Endothelial cell (in vitro differentiated cells): ENCODE measurements at regions not wholly inside any gene's neighbourhood (a gene's known extent, or its start where the extent isn't known, plus 50 kb on each side); places are given as distances from the start of the nearest gene placed in this dataset.

Experiments
- DNase-seq: peaks from one replicate; pipeline ENCODE4 v3.0.0; 2021; ENCODE audit warnings: low spot score
- H3K27ac Mint-ChIP-seq: one replicate; pipeline ENCODE4 v1.8.0; 2021; ENCODE audit warnings: mixed read lengths, inconsistent platforms; ENCODE audit not compliant: unreplicated experiment
- H3K27me3 Mint-ChIP-seq: one replicate; pipeline ENCODE4 v1.8.0; 2021; ENCODE audit warnings: mild to moderate bottlenecking, moderate library complexity, mixed read lengths, inconsistent platforms; ENCODE audit not compliant: unreplicated experiment
- H3K36me3 Mint-ChIP-seq: one replicate; pipeline ENCODE4 v1.8.0; 2021; ENCODE audit warnings: mild to moderate bottlenecking, low read depth, mixed read lengths, inconsistent platforms; ENCODE audit not compliant: unreplicated experiment
- H3K4me1 Mint-ChIP-seq: one replicate; pipeline ENCODE4 v1.8.0; 2021; ENCODE audit warnings: mild to moderate bottlenecking, mixed read lengths, inconsistent platforms; ENCODE audit not compliant: unreplicated experiment
- H3K4me3 Mint-ChIP-seq: one replicate; pipeline ENCODE4 v1.8.0; 2021; ENCODE audit warnings: mild to moderate bottlenecking, mixed read lengths, inconsistent platforms; ENCODE audit not compliant: unreplicated experiment
- H3K9me3 Mint-ChIP-seq: one replicate; pipeline ENCODE4 v1.8.0; 2021; ENCODE audit warnings: mixed read lengths, inconsistent platforms; ENCODE audit not compliant: unreplicated experiment
- TF ChIP-seq, protein P1 (sequence below): fragments of 200-600 bp; sonication (generic); IDR thresholded peaks from one replicate; pipeline ENCODE4 v1.5.0; 2021; ENCODE audit warnings: antibody characterized with exemption; ENCODE audit not compliant: unreplicated experiment

- no peaks in the 10 kb centered on the region for H3K9me3 Mint-ChIP-seq
- H3K4me3 Mint-ChIP-seq, result no peak overlapping the region
- TF ChIP-seq, protein P1, sequence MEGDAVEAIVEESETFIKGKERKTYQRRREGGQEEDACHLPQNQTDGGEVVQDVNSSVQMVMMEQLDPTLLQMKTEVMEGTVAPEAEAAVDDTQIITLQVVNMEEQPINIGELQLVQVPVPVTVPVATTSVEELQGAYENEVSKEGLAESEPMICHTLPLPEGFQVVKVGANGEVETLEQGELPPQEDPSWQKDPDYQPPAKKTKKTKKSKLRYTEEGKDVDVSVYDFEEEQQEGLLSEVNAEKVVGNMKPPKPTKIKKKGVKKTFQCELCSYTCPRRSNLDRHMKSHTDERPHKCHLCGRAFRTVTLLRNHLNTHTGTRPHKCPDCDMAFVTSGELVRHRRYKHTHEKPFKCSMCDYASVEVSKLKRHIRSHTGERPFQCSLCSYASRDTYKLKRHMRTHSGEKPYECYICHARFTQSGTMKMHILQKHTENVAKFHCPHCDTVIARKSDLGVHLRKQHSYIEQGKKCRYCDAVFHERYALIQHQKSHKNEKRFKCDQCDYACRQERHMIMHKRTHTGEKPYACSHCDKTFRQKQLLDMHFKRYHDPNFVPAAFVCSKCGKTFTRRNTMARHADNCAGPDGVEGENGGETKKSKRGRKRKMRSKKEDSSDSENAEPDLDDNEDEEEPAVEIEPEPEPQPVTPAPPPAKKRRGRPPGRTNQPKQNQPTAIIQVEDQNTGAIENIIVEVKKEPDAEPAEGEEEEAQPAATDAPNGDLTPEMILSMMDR, result no peak
- H3K36me3 Mint-ChIP-seq, result no peaks in the 10 kb centered on the region
- H3K27ac Mint-ChIP-seq, result no peak overlapping the region
- no peaks in the 10 kb centered on the region for H3K4me1 Mint-ChIP-seq
- no peaks in the 10 kb centered on the region for H3K27me3 Mint-ChIP-seq
- no peak for DNase-seq
These were observed 137.7 kb upstream of the PRNP start for GRCh38 chr20:4548552-4548951.

- H3K27ac Mint-ChIP-seq, result no peak overlapping the region
- TF ChIP-seq, protein P1, result no peak
- no peaks in the 10 kb centered on the region for H3K27me3 Mint-ChIP-seq
- no peak for DNase-seq
- H3K36me3 Mint-ChIP-seq, result no peaks in the 10 kb centered on the region
- no peaks in the 10 kb centered on the region for H3K9me3 Mint-ChIP-seq
- no peaks in the 10 kb centered on the region for H3K4me1 Mint-ChIP-seq
- no peak overlapping the region for H3K4me3 Mint-ChIP-seq
These were observed 139.5 kb upstream of the PRNP start for GRCh38 chr20:4546786-4547185.

GRCh38 chr20:4546342-4546741 is 139.9 kb upstream of the PRNP start:
- Mint-ChIP-seq H3K4me1 (no peaks in the 10 kb centered on the region), H3K9me3 (no peaks in the 10 kb centered on the region), H3K27me3 (no peaks in the 10 kb centered on the region), H3K36me3 (no peaks in the 10 kb centered on the region), H3K27ac (no peak overlapping the region), H3K4me3 (no peak overlapping the region)
- TF ChIP-seq, protein P1, result no peak
- DNase-seq, result no peak

DNA sequence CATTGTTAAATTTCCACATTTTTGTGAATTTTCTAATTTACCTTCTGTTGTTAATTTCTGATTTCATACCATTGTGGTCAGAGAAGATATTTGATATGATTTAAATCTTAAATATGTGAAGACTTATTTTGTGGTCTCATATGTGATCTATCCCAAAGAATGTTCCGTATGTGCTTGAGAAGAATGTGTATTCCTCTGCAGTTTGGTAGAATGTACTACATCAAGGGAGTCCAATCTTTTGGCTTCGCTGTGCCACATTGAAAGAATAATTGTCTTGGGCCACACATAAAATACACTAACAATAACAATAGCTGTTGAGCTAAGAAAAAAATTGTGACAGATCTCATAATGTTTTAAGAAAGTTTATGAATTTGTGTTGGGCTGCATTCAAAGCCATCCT is 140.7 kb upstream of the PRNP start:
- TF ChIP-seq, protein P1, result no peak
- DNase-seq, result no peak
- Mint-ChIP-seq H3K36me3 (no peaks in the 10 kb centered on the region), H3K27ac (no peak overlapping the region), H3K4me1 (no peaks in the 10 kb centered on the region), H3K9me3 (no peaks in the 10 kb centered on the region), H3K27me3 (no peaks in the 10 kb centered on the region), H3K4me3 (no peak overlapping the region)

DNA sequence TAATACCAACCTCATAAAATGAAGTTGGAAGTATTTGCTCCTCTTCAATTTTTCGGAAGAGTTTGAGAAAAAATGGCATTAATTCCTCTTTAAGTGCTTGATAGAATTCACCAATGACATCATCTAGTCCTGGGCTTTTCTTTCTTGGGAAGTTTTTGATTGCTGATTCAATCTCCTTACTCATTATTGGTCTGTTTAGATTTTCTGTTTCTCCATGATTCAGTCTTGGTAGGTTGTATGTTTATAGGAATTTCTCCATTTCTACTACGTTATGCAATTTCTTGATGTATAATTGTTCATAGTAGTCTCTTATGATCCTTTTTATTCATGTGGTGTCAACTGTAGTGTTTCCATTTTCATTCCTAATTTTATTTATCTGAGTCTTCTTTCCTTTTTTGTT is 141.5 kb upstream of the PRNP start:
- no peaks in the 10 kb centered on the region for H3K27me3 Mint-ChIP-seq
- no peak overlapping the region for H3K4me3 Mint-ChIP-seq
- DNase-seq, result no peak
- H3K36me3 Mint-ChIP-seq, result no peaks in the 10 kb centered on the region
- TF ChIP-seq, protein P1, result no peak
- H3K9me3 Mint-ChIP-seq, result no peaks in the 10 kb centered on the region
- H3K27ac Mint-ChIP-seq, result no peak overlapping the region
- no peaks in the 10 kb centered on the region for H3K4me1 Mint-ChIP-seq
